GM12878 (cell line): ENCODE measurements at regions not wholly inside any gene's neighbourhood (a gene's known extent, or its start where the extent isn't known, plus 50 kb on each side); places are given as distances from the start of the nearest gene placed in this dataset.

Experiments used
- ATAC-seq: fragments of 200-7000 bp; cut with Tn5 transposase; 3 replicates; pipeline ENCODE4 v1.9.1; 2020; ENCODE audit warnings: mild to moderate bottlenecking, moderate library complexity
- BruUV-seq: library from RNA; stranded (reverse); fragments of 400-500 nt; replicated peaks from 2 replicates; lab custom pipeline; 2021; lab: Mats Ljungman, UMichigan
- CTCF ChIA-PET: fragments of 300-600 bp; sonication (Branson Sonifier 250); formaldehyde crosslinking; extraction: SDS; loops from one replicate; lab custom pipeline; 2021; ENCODE audit warnings: inconsistent platforms; lab: Yijun Ruan, JAX
- POLR2A ChIA-PET: fragments of 350-600 bp; formaldehyde crosslinking; extraction: SDS; loops from one replicate; lab custom pipeline; 2021; ENCODE audit warnings: inconsistent platforms; lab: Charles Lee
- RAD21 ChIA-PET: fragments of 300-600 bp; sonication (Branson Sonifier 250); formaldehyde crosslinking; loops from one replicate; lab custom pipeline; 2023; ENCODE audit warnings: antibody characterized with exemption; ENCODE audit not compliant: unreplicated experiment; lab: Charles Lee
- SMC1A ChIA-PET: fragments of 300-600 bp; sonication (Branson Sonifier 250); formaldehyde crosslinking; loops from one replicate; lab custom pipeline; 2023; ENCODE audit not compliant: unreplicated experiment, uncharacterized antibody; lab: Charles Lee
- DNase-seq: peaks from one replicate; pipeline ENCODE4 v3.0.0-alpha.2; 2011; ENCODE audit warnings: low read depth, low spot score
- FAIRE-seq: peaks from 3 replicates; lab custom pipeline; 2011; peaks lifted over from hg19 to GRCh38; lab: Jason Lieb, UNC
- H2AFZ ChIP-seq: 2 replicates; pipeline ENCODE4 v1.6.0; 2011; ENCODE audit warnings: low read depth, low read length, control low read depth; ENCODE audit not compliant: control insufficient read depth
- H3K27ac ChIP-seq: 2 replicates; pipeline ENCODE4 v1.5.1; 2011; ENCODE audit warnings: control low read depth; ENCODE audit not compliant: control insufficient read depth, insufficient read depth
- H3K27me3 ChIP-seq, 2 experiments: replicated peaks in 1 of 2; 2 replicates each; pipeline versions ENCODE4 v1.6.0 to v1.6.1; 2011; ENCODE audit warnings: low read length in 1 of 2; ENCODE audit not compliant: control insufficient read depth in 2 of 2, insufficient read depth in 2 of 2
- H3K36me3 ChIP-seq, 2 experiments: 2 replicates each; pipeline ENCODE4 v1.5.1; 2011; ENCODE audit warnings: low read length in 1 of 2; ENCODE audit not compliant: control insufficient read depth in 2 of 2, insufficient read depth in 2 of 2
- H3K4me1 ChIP-seq: 2 replicates; pipeline ENCODE4 v1.6.1; 2011; ENCODE audit warnings: mild to moderate bottlenecking, low read length, moderate library complexity, mixed read lengths; ENCODE audit not compliant: control insufficient read depth, insufficient read depth
- H3K4me2 ChIP-seq: 2 replicates; pipeline ENCODE4 v1.6.0; 2011; ENCODE audit warnings: control low read depth; ENCODE audit not compliant: control insufficient read depth, insufficient read depth
- H3K4me3 ChIP-seq: fragments of 200-600 bp; sonication (generic); 2 replicates; pipeline ENCODE4 v1.5.1; 2016
- H3K79me2 ChIP-seq: 2 replicates; pipeline ENCODE4 v1.6.0; 2011; ENCODE audit warnings: low read length; ENCODE audit not compliant: control insufficient read depth, insufficient read depth
- H3K9ac ChIP-seq: 2 replicates; pipeline ENCODE4 v1.8.0; 2011; ENCODE audit warnings: low read length, control low read depth, mixed read lengths; ENCODE audit not compliant: control insufficient read depth, insufficient read depth
- H3K9me3 ChIP-seq: replicated peaks from 3 replicates; pipeline ENCODE4 v1.5.1; 2011; ENCODE audit warnings: mild to moderate bottlenecking, low read length; ENCODE audit not compliant: control insufficient read depth, insufficient read depth
- H4K20me1 ChIP-seq: 2 replicates; pipeline ENCODE4 v1.6.0; 2011; ENCODE audit not compliant: control insufficient read depth, insufficient read depth
- BCL11A ChIP-seq: IDR thresholded peaks from 2 replicates; pipeline ENCODE4 v1.6.1; 2011; ENCODE audit warnings: low read depth, low read length
- FOS ChIP-seq: IDR thresholded peaks from 3 replicates; pipeline ENCODE4 v1.6.1; 2011; ENCODE audit warnings: borderline replicate concordance; ENCODE audit not compliant: insufficient read length; ENCODE audit errors: extremely low read depth
- HDAC2 ChIP-seq: fragments of 200-600 bp; sonication (generic); IDR thresholded peaks from 2 replicates; pipeline ENCODE4 v1.6.1; 2017
- HSF1 ChIP-seq: fragments of 150-350 bp; IDR thresholded peaks from 2 replicates; pipeline ENCODE4 v1.6.1; 2014; ENCODE audit warnings: mild to moderate bottlenecking, low read depth, low read length
- IKZF1 ChIP-seq: fragments of 450-650 bp; conservative IDR thresholded peaks from 2 replicates; pipeline ENCODE4 v1.6.1; 2017; ENCODE audit warnings: antibody characterized with exemption, mild to moderate bottlenecking
- IRF3 ChIP-seq: fragments of 450-650 bp; IDR thresholded peaks from 2 replicates; pipeline ENCODE4 v1.6.1; 2014; ENCODE audit warnings: mild to moderate bottlenecking
- MXI1 ChIP-seq: fragments of 150-350 bp; IDR thresholded peaks from 2 replicates; pipeline ENCODE4 v1.6.1; 2011; ENCODE audit warnings: low read depth, mild to moderate bottlenecking, inconsistent platforms, low read length, improper control_type of control experiment
- MYC ChIP-seq: IDR thresholded peaks from 2 replicates; pipeline ENCODE4 v1.6.1; 2011; ENCODE audit warnings: mild to moderate bottlenecking, low read length, moderate library complexity, inconsistent platforms; ENCODE audit not compliant: insufficient read depth, insufficient replicate concordance, insufficient read length, severe bottlenecking
- PAX5 ChIP-seq: IDR thresholded peaks from 2 replicates; pipeline ENCODE4 v1.6.1; 2011; ENCODE audit warnings: low read depth, low read length, borderline replicate concordance
- RB1 ChIP-seq: fragments of 450-650 bp; formaldehyde crosslinking; IDR thresholded peaks from 2 replicates; pipeline ENCODE4 v1.6.1; 2017; ENCODE audit warnings: mild to moderate bottlenecking, borderline replicate concordance
- SMAD1 ChIP-seq: fragments of 450-650 bp; IDR thresholded peaks from 2 replicates; pipeline ENCODE4 v1.6.1; 2018; ENCODE audit warnings: mild to moderate bottlenecking, low read depth; ENCODE audit not compliant: partially characterized antibody
- SMARCA5 ChIP-seq: fragments of 450-650 bp; IDR thresholded peaks from 2 replicates; pipeline ENCODE4 v1.6.1; 2017; ENCODE audit warnings: mild to moderate bottlenecking
- ZBTB40 ChIP-seq: fragments of 450-650 bp; IDR thresholded peaks from 2 replicates; pipeline ENCODE4 v1.6.1; 2016; ENCODE audit warnings: mild to moderate bottlenecking, moderate library complexity, borderline replicate concordance
- WGBS: methylation state at CpG from one replicate; pipeline ENCODE4 v1.1.6; 2016; ENCODE audit warnings: low lambda C conversion rate; ENCODE audit not compliant: insufficient replicate concordance, insufficient coverage; ENCODE audit errors: missing lambda C conversion rate; 5-methylcytosine and 5-hydroxymethylcytosine counted together
- in situ Hi-C: fragments of 300-500 bp; cut with MboI; formaldehyde crosslinking; loops from 9 replicates; pipeline ENCODE4 v1.14.3; 2018; ENCODE audit warnings: mixed read lengths
- intact Hi-C: fragments of 100-400 bp; cut with micrococcal nuclease; formaldehyde crosslinking; loops from one replicate; pipeline ENCODE4 v1.14.2; 2022; ENCODE audit not compliant: unreplicated experiment
- TF ChIP-seq, protein P1 (sequence below): fragments of 450-650 bp; IDR thresholded peaks from 2 replicates; pipeline ENCODE4 v1.6.1; 2016; ENCODE audit warnings: mild to moderate bottlenecking
- TF ChIP-seq, protein P2 (sequence below): IDR thresholded peaks from 2 replicates; pipeline ENCODE4 v1.6.1; 2012; ENCODE audit warnings: low read depth, low read length, improper control_type of control experiment
- TF ChIP-seq, protein P3 (sequence below): fragments of 450-650 bp; IDR thresholded peaks from 2 replicates; pipeline ENCODE4 v1.6.1; 2016; ENCODE audit warnings: mild to moderate bottlenecking

DNA sequence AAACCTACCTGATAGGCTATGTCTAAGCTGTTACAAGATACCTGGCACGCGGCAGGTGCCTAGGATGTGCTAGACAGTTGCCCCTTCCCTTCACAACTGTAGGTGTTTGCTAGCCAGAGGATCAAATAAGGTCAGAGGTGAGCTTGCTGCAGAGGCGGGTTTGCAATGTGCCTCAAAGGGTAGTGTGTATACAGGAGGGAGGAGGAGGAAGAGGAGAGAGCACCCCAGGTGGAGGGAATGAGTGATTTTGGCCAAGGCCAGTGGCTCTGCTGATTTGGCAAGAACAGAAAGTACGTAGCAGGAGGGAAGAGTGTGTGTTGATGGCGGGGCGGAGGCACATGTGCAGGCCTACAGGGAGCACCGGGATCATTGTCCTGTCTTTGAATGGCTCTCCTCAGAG is 236.5 kb downstream of the HAUS1 start:
- Histone ChIP-seq H3K4me2 (no peak overlapping the region), H3K27me3 (peaks cover 0 to 2% of the 10 kb centered on the region in 2 experiments; a peak in 3 of 4 replicates), H3K4me1 (peaks cover 18% of the 10 kb centered on the region), H3K79me2 (no peaks in the 10 kb centered on the region), H4K20me1 (no peaks in the 10 kb centered on the region), H3K27ac (no peak overlapping the region), H2AFZ (no peak overlapping the region), H3K36me3 (no peaks in the 10 kb centered on the region), H3K4me3 (no peak overlapping the region), H3K9ac (no peak overlapping the region), H3K9me3 (no peaks in the 10 kb centered on the region; the same call in 2 of the 3 replicates)
- ChIA-PET CTCF (no interaction called here), SMC1A (no interaction called here), RAD21 (no interaction called here), POLR2A (no interaction called here)
- WGBS: 49% methylated on average over 7 of the region's 7 CpGs
- DNase-seq: no peak
- intact Hi-C loops (no loop called here), in situ Hi-C loops (no loop called here)
- no peak for ATAC-seq
- FAIRE-seq: no peak
- no TSS peak for BruUV-seq
- no peak for TF ChIP-seq RB1
- TF ChIP-seq PAX5: no peak
- TF ChIP-seq HSF1: no peak
- no peak for TF ChIP-seq BCL11A
- no peak for TF ChIP-seq SMARCA5
- TF ChIP-seq MXI1: no peak
- TF ChIP-seq SMAD1: no peak
- TF ChIP-seq, protein P1, sequence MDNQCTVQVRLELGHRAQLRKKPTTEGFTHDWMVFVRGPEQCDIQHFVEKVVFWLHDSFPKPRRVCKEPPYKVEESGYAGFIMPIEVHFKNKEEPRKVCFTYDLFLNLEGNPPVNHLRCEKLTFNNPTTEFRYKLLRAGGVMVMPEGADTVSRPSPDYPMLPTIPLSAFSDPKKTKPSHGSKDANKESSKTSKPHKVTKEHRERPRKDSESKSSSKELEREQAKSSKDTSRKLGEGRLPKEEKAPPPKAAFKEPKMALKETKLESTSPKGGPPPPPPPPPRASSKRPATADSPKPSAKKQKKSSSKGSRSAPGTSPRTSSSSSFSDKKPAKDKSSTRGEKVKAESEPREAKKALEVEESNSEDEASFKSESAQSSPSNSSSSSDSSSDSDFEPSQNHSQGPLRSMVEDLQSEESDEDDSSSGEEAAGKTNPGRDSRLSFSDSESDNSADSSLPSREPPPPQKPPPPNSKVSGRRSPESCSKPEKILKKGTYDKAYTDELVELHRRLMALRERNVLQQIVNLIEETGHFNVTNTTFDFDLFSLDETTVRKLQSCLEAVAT: no peak
- TF ChIP-seq IKZF1: no peak
- TF ChIP-seq MYC: no peak
- TF ChIP-seq ZBTB40: no peak
- TF ChIP-seq FOS: no peak
- TF ChIP-seq, protein P2, sequence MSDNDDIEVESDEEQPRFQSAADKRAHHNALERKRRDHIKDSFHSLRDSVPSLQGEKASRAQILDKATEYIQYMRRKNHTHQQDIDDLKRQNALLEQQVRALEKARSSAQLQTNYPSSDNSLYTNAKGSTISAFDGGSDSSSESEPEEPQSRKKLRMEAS: no peak
- TF ChIP-seq, protein P3, sequence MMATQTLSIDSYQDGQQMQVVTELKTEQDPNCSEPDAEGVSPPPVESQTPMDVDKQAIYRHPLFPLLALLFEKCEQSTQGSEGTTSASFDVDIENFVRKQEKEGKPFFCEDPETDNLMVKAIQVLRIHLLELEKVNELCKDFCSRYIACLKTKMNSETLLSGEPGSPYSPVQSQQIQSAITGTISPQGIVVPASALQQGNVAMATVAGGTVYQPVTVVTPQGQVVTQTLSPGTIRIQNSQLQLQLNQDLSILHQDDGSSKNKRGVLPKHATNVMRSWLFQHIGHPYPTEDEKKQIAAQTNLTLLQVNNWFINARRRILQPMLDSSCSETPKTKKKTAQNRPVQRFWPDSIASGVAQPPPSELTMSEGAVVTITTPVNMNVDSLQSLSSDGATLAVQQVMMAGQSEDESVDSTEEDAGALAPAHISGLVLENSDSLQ: no peak
- TF ChIP-seq HDAC2: no peak
- TF ChIP-seq IRF3: no peak
